ENCODE measurements at regions not wholly inside any gene's neighbourhood (a gene's known extent, or its start where the extent isn't known, plus 50 kb on each side); places are given as distances from the start of the nearest gene placed in this dataset.

DNA sequence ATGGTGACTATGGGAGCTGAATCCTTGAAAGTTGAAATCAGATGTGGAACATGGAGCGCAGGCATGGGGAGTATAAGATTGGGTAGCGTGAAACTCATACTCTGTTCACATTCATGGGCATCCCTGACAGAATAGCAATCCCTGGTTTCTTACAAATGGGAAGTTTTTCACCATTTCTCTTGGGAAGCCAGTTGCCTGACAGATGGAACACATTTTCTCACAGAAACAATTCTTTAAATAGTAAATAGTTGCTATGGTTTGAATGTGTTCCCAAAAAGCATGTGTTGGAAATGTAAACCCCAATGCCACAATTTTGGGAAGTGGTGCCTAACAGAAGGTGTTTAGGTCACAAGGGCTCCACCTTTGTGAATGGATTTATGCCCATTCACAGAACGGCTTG lies 262.8 kb upstream of the HS3ST5 start:
- no peak for DNase-seq

DNA sequence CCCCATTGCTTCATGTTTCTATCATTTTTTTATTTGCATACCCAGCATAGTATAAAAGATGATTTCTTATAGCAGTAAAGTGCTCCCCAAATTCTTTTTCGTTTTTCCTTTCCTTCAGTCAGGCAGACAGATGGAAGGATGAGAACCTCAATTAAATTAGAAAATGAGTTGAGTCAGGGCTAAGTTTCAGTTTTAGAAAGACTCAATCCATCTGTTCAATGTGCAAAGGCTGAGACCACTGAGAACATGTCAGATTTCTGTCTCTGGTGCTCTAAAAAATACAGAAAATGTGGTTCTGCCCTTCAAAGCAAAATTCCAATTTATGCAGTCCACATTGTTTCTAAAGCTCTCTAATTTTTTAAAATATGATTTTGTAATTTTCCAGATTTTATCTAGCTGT lies 257.6 kb upstream of the HS3ST5 start:
- no peak for DNase-seq

DNA sequence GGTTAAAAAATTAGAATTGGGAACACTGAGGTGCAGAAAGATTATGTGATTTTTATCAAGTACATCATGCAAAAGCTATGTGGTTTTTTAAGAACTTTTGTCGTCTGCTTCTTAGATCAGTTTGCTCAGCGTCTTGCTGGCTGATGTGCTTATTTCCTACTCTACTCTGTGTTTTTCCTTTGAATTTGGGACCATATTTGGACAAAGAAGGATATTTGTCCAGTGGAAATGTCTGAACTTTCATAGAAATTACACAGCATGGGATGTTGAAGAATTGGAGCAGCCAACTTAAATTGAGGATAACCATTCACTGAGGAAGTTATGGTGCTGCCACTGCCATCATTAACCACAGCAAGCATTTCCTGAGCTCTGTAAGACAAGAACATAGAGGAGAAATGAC lies 252.8 kb upstream of the HS3ST5 start:
- DNase-seq, result no peak

DNA sequence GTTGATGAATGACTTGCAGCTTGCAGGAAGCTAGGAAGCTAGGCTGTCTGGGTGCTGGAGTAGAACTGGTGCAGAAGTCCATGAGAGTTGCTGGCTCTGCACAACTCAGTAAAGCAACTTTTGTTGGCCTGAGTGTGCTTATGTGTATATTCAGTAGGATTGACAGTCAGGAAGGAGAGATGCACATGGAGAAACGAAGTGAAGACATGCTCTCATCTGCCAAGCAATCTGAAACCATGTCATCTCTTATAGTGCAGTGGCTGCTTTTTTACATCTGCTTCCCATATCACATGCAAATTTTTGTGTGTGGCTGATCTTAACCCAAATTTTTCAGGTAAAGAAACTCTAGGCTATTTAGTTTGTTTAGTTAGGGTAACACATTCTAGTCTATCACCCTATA lies 252.4 kb upstream of the HS3ST5 start:
- DNase-seq, result no peak

DNA sequence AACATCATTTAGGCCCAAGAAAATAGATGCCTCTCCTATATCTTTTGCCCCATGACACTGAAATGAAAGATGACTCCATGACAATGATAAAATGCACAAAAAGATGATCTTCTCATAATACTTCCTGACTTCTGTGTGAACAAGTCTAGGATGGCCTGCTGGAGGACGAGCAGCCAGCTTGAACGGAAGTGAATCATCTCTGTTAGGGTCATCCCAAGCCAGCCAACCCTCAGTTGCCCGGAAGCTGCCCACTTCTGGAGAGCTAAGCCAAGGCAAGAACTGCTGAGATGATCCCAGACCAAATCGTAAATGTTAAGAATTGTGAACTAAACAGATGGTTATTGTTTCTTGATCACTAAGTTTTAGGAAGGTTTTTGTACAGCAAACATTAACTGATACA lies 249.7 kb upstream of the HS3ST5 start:
- no peak for DNase-seq

DNA sequence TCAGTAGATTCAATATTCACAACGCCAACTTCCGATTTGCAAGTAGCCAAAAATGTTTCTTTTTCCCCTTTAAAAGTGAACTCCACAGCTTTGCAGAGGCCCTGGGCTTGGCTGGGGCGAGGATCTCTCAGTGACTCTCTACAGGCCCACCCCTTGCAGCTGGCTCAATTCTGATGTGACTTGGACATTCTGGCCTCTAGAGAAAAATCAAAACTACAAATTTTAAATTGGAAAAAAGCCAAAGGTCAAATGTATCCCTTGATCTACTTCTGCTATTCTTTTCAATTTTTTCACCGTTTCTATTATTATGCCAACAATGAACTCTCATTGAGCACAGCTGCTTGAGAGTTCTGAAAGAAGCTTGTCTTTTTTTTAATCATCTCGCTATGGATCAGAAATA lies 245.9 kb upstream of the HS3ST5 start:
- DNase-seq, result no peak

DNA sequence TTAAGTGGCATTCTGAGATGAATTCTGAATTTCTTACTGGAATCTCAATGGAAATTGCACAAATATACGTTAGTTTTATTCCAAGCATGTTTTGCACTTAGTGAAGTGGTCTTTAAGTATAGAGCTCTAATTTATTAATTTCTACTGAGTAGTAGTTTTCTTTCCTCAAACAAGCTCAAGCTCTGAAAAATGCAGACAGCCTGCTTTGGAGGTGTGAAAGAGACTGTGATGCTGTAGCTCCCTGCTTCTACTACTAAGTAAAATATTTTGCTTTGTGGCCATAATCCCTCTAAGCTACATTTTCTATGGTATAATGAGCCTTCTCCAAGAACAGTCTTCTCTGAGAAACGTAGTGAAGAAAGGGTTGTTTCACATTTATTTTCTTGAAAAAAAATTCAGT lies 243.5 kb upstream of the HS3ST5 start:
- DNase-seq, result no peak

DNA sequence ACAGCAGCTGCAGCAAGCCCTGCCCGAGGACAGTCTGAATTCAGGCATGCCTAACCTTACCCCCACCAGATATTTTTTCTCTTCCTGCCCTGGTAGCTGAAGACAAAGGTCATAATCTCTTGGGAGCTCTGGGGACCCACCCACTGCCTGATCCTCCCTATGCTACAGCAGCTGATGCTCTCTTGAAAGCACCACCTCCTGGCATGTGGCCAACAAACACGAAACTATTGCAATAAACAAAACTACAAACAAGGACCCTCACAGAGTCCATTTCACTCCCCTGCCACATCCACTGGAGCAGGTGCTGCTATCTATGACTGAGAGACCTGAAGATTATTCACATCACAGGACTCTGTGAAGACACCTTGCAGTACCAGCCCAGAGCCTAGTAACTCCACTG lies 238.5 kb upstream of the HS3ST5 start:
- no peak for DNase-seq

DNA sequence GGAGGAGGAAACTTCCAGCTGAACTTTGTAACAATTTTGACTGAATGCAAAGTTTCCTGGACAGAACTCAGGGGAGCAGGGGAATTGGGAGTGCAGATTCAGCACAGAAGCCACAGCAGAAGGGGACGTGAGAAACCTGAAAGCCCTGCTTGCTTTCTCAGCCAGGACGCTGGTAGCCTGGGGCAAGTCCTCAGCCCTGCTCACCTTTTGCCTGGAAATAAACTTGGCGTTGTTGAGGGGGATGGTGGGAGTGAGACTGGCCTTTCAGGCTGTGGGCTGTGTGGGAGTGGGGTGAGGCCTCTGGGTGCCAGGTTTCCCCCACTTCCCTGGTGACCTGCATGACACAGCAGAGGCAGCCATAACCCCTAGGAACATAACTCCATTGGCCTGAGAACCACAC lies 238.1 kb upstream of the HS3ST5 start:
- no peak for DNase-seq

DNA sequence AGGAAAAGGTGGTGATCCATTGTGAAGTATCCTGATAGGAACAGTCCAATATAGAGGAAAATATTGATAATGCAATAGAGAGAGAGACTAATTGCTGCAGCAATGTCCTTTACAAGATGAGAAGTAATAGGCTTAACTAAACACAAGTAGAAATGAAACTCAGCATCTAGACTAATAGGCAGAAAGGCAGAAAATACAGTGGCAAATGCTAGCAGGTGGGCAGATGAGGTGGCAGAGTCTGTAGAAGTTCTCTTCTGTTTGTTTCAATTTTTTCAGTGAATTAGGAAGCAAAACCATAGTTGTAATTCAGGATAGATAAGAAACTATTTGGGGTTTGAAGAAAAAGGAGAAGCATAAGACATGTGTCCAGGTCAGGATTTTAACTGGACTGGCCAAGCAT lies 236.7 kb upstream of the HS3ST5 start:
- DNase-seq, result no peak

DNA sequence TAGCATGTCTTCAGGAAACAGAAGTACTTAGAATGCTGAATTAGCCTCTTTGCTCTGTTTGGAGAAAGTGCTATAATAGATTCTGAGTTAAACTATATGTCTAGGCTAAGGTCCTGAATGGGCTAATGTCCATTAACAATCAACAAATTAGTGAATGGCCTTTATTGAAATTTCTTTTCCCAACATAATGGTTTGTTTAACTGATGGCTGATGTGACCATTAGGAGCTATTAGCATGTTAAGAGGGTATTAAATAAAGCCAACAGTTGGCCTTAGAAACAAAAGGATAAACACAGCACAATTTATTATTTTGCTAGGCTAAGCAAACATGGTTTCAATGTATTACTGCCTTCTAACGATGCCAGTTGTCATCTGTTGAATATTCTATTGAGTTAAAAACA lies 234.3 kb upstream of the HS3ST5 start:
- DNase-seq, result no peak

DNA sequence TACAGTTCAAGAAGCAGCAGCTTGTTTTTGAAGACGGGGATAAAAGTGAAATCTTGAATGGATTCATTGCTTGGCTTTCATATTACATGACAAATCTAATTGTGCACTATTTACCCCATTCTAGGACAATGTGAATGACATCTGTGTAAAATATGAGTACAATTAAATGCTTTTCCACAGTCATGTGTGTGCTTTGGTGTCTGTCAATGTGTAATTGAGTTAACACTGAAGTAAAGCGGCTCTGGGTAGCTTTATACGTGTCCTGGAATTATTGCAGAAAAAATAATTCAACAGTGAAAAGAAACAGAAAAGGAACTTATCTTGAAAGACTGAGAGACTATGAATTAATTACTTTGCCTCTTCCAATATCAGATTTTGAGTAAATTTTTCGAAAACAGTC lies 233.5 kb upstream of the HS3ST5 start:
- no peak for DNase-seq

DNA sequence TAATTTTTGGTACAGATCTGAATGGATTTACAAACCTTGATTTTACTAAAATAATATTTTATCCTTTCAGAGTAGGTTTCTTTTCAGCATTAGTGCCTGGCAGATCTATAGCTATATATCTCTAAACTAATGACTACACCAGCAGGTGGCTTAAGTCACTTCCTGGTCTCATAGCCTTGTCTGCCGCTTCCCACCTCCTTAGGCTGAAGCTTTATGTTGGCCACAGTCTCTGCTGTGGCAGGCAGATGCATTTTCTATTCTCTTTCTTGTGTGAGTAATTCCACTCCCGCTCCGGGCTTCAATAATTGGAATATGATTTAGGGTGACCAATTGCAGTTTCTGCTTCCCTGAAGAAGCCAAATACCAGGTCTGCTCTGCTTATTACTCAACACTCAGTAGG lies 226.8 kb upstream of the HS3ST5 start:
- DNase-seq, result no peak

DNA sequence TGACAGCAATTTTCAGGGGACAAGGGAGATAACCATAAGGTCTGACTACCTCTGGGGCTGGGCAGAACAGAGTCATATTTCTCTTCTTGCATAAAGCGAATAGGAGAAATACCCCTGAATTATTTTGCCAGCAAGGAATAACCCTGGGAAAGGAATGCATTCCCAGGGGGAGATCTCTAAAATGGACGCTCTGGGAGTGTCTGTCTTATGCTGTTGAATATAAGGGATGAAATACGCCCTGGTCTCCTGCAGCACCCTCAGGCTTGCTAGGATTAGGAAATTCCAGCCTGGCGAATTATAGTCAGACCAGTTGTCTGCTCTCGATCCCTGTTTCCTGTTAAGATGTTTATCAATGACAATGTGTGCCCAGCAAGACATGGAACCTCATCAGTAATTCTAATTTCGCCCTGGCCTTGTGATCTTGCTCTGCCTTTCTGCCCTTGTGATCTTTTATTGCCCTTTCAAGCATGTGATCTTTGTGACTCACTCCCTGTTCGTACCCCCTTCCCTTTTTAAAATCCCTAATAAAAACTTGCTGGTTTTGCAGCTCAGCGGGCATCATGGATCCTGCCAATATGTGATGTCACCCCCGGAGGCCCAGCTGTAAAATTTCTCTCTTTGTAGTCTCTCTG lies 221.6 kb upstream of the HS3ST5 start:
- no peak for DNase-seq

DNA sequence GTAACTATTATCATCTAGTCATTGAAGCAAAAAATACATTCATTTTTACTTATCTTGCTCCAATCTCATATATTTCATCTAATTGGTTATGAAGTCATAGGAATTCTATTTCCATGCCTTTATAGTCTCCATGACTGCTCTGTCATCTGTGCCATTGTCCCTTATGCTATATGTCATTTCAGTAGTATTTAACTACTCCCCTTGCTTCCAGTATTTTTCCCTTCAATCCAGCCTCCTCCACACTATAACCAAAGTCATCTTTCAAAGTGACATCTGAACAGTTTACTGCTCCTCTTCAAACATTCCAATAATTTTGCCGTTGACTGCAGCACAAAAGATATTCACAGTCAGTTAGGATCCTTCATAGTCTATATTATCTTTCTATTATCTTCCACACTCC lies 216.6 kb upstream of the HS3ST5 start:
- no peak for DNase-seq

DNA sequence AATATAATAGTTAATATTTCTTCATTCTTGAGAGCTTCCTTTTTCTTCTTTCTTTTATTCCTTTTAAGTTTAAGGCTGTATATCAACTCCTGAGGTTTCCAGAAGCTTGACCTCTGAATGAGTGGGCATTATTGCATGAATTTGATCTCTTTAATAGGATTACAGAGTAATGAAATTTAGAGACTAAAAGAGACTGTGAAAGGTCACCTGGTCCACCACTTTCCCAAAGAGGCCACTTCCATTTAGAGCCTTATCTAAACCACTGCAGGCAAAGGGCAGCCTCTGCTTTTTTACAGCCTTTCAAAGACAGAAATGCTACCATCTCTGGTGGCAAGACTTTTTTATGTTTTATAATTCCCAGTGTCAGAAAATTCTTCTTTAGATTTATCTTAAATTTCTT lies 215.3 kb upstream of the HS3ST5 start:
- no peak for DNase-seq

DNA sequence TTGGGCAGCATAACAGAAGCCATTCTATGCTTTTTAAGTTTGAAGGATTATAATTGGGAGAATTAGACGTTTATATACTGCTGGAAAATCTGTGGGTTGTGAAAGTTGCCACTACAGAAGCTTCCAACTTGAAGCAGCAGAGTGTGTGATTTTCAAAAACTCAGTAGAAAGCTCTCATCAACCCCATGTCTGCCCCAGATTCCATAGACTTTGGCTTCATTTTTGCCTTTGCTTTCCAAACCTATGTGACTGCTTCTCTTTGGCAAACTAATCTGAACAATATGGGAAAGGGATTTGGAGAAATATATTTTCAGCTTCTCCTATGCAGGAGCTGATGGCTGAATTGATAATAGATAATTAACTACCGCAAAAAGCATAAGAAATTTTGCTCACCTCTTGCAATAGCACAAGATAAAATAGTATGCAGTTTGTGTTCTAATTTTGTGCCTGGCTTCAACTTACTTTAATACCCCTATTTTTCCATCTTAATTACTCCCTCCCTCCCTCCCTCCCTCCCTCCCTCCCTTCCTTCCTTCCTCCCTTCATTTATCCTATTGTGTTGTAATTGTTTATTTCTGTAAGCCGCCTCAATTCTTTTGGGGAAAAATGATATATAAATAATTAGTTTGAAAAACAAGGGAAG lies 214.1 kb upstream of the HS3ST5 start:
- no peak for DNase-seq

DNA sequence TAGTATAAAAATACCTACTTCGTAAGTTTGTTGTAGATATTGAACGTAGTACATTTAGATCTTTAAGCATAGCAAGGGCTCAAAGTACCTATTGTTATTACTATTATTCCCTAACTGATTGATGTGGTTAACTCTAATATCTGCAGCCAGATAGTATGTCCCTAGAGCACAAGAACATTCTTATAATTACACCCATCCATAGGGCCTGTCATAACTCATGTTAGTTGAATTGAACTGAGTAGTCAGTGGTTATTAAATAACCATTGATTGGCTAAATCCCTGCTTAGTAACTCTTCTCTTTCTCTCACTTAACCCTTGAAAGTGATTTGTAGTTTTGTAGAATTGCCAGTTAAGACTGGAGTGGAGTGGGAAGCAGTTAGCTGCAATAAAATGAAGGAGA lies 207.5 kb upstream of the HS3ST5 start:
- no peak for DNase-seq

DNA sequence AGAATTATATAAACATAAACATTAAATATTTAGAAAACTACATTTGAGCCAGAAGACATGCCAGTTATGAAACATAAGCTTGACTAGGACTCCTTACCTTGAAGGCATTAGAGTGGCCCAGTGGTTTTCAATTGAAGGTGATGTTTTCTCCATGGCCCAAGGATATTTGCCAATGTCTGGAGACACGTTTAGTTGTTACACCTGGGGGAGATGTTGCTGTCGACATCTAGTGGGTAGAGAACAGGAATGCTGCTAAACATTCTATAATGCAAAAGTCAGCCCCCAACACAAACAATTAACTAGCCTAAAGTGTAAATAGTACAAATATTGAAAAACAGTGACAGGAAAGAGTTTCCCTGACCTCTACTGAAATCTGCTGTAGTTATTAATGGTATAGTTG lies 200.9 kb upstream of the HS3ST5 start:
- DNase-seq, result no peak

DNA sequence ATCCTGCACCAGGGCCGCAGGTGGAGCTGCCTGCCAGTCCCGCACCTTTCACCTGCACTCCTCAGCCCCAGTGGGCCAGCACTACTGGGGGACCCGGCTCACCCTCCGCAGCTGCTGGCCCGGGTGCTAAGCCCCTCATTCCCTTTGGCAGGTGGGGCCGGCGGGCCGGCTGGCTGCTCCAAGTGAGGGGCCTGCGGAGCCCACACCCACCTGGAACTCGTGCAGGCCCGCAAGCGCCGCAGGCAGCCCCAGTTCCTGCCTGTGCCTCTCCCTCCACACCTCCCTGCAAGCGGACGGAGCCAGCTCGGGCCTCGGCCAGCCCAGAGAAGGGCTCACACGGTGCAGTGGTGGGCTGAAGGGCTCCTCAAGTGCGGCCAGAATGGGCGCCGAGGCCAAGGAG lies 199.0 kb upstream of the HS3ST5 start:
- DNase-seq, result no peak

DNA sequence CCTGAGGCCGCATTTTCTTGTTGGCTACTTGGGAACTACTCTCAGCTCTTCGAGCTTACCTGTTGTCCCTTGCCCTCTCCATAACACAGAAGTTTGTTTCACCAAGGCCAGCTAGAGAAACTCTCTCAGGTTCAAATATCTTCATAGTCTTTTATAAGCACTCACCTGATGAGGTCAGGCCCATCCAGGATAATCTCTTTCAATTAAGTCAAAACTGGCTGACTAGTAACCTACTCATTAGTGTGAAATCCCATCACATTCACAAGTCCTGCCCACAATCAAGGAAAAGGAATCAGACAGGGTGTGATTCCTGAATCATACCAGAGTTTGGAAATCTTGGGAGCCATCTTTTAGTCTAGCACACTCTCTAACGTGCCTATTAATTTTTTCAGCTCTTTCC lies 195.2 kb upstream of the HS3ST5 start:
- no peak for DNase-seq

DNA sequence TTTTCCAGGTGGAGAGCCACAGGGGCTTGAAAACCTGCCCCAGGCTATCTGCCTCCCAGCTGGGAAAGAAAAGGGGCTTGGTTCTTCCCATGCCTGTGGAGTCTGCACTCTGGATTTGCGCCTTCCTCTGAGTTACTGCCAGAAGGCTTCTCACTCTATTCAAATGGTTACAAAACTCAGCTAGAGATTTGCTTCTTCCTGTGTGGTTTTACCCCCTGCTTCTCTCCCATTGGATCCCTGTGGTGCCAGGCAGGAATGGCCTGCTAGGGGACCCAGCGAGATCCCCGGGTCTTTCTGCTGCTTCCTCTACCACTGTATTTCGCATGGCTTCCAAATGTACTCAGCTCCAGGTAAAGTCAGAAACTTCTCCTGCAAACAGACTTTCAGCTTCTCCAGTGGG lies 192.0 kb upstream of the HS3ST5 start:
- DNase-seq, result no peak

DNA sequence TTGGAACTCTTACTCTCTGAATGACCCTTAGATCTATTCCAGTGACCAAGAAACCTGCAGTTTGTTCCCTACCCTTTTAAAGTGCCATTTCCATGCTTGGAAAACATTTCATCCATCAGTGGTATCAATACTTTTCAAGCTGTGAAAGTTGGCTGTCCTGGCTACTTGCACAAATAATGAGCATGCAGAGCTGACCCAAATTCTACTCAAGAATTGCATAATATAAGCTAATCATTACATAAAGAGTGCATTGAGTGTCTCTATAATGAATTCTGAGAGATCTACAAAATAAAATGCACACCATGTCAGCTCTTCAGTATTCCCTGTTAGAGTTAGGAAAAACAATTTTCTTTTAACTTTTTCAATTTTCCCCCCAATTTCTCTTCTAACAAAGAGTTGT lies 181.3 kb upstream of the HS3ST5 start:
- no peak for DNase-seq

DNA sequence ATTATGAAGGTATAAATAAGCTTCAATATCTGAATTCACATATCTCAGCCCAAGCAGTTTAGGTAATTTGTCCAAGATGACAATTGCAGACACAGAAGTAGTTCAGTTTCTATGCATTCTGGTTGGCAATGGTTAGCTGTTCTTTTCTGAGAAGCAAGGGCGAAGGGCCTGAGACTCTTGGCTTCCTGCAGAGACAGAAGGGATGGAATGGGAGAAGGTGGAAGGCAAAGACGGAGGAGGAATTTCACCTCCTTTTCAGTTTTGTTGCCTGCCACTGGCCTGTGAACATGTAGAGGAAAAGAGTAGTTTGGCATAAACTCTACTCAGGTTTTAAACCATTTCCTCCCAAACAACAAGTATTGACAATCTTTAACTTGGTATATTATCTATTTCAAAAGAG lies 180.7 kb upstream of the HS3ST5 start:
- DNase-seq, result no peak

DNA sequence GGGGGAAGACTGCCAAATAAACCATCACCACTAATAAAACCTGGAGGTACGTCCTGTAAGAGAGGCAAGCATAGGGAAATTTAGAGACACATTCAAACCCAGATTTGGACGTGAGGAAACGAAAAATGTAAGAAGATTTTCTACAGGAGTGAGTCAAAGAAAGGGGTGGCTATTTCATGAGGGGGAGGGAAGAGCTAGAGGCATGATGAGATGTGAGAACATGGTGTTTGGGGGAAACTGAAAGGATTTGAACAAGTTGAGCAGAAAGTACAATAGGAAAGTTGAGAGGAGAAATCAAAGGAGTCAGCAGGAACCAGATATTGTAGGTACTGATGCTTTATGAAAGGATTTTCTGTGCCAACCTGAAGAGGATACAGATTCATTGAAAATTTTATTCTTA lies 179.1 kb upstream of the HS3ST5 start:
- DNase-seq, result no peak

DNA sequence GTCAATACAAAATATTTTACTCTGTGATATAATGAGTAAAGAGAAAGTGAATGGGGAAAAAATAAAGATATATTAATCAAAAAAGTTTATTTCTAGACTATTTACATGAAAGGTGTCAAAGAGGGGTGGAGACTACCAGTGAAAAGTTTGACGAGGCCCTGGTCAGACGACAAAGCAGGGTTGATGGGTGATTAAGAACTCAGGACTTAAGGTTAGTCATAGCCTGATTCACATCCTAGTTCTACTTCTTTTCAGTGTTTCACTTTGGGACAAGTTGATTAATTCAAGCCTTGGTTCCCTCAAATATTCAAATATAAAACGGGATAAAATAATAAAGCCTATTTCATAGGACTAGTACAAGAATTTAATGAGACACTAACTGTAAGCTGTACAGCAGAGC lies 178.2 kb upstream of the HS3ST5 start:
- no peak for DNase-seq

Data from CD4-positive, alpha-beta T cell treated with Interleukin-21 for 1 hour (primary cell).